ENCODE measurements at regions not wholly inside any gene's neighbourhood (a gene's known extent, or its start where the extent isn't known, plus 50 kb on each side); places are given as distances from the start of the nearest gene placed in this dataset.
A peak's percentile ranks its signal among the peaks of the same experiment; 100 is the strongest.

- no peak overlapping the region for H3K4me3 ChIP-seq (ENCODE audit: low read depth, low read length)
- TF ChIP-seq, protein P1, sequence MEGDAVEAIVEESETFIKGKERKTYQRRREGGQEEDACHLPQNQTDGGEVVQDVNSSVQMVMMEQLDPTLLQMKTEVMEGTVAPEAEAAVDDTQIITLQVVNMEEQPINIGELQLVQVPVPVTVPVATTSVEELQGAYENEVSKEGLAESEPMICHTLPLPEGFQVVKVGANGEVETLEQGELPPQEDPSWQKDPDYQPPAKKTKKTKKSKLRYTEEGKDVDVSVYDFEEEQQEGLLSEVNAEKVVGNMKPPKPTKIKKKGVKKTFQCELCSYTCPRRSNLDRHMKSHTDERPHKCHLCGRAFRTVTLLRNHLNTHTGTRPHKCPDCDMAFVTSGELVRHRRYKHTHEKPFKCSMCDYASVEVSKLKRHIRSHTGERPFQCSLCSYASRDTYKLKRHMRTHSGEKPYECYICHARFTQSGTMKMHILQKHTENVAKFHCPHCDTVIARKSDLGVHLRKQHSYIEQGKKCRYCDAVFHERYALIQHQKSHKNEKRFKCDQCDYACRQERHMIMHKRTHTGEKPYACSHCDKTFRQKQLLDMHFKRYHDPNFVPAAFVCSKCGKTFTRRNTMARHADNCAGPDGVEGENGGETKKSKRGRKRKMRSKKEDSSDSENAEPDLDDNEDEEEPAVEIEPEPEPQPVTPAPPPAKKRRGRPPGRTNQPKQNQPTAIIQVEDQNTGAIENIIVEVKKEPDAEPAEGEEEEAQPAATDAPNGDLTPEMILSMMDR (IDR thresholded peaks at IDR 0.05; ENCODE audit: insufficient read depth, low read depth, low read length): no peak
- DNase-seq (ENCODE audit: low read depth): no peak
These were observed 171.4 kb upstream of the GPC6 start for GRCh38 chr13:93055233-93055632.

DNA sequence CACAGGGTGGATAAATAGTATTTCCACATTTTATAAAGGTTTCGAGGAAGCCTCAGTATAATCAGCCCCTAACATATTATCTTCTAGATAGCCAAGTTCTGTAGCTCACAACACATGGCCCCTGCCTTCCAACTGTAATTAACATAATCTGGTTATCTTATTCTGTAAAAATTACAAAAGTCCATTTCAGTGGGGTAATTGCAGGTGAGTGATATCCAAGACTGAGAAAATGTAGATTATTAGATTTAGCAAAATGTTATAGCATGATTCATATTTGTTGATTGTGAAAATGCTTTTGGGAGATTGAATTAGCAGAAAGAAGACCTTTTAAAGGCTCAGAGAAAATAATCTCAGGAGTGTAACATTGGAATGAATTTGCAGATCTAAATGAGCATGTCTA lies 168.3 kb upstream of the GPC6 start:
- TF ChIP-seq, protein P1 (IDR thresholded peaks at IDR 0.05; ENCODE audit: insufficient read depth, low read depth, low read length): no peak
- no peak overlapping the region for H3K4me3 ChIP-seq (ENCODE audit: low read depth, low read length)
- DNase-seq (ENCODE audit: low read depth): no peak

GRCh38 chr13:93060144-93060543 lies 166.5 kb upstream of the GPC6 start:
- H3K4me3 ChIP-seq (ENCODE audit: low read depth, low read length): no peak overlapping the region
- TF ChIP-seq, protein P1 (IDR thresholded peaks at IDR 0.05; ENCODE audit: insufficient read depth, low read depth, low read length): no peak
- no peak for DNase-seq (ENCODE audit: low read depth)

DNA sequence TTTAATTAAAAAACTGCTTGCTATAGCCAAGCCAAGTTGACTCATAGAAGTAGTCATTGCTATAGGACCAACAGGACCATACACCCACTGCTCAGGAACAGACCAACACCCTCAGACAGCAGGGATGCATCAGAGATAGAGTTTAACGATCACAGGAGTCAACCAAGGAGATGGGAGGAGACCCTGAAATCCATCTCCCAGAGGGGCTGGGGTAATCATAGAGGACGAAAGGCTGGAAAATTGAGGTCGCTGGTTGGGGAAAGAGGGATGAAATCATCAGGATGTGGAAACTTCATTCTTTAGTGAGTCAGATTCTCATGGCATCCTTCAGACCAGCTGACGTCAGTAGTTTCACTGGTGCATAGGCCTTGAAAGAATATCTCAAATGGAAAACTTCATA lies 160.4 kb upstream of the GPC6 start:
- no peak overlapping the region for H3K4me3 ChIP-seq (ENCODE audit: low read depth, low read length)
- DNase-seq (ENCODE audit: low read depth): peak; percentile 71
- TF ChIP-seq, protein P1 (IDR thresholded peaks at IDR 0.05; ENCODE audit: insufficient read depth, low read depth, low read length): no peak

GRCh38 chr13:93079294-93079693 lies 147.3 kb upstream of the GPC6 start:
- TF ChIP-seq, protein P1 (IDR thresholded peaks at IDR 0.05; ENCODE audit: insufficient read depth, low read depth, low read length): no peak
- H3K4me3 ChIP-seq (ENCODE audit: low read depth, low read length): no peak overlapping the region
- DNase-seq (ENCODE audit: low read depth): peak; percentile 18

DNA sequence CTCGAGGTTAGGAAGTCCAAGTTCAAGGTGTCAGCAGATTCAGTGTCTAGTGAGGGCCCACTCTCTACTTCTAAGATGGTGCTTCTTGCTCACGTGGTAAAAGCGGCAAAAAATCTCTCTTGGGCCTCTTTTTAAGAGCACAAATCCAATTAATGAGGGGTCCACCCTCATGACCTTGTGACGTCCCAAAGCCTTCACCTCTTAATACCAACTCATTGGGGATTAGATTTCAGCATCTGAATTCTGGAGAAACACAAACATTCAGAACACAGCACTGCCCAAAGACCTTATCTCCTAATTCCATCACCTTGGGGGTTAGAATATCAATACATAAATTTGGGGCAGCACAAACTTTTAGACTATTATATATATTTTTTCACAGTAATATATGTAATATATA lies 146.4 kb upstream of the GPC6 start:
- no peak overlapping the region for H3K4me3 ChIP-seq (ENCODE audit: low read depth, low read length)

GRCh38 chr13:93080587-93080986 lies 146.0 kb upstream of the GPC6 start:
- DNase-seq (ENCODE audit: low read depth): no peak
- TF ChIP-seq, protein P1 (IDR thresholded peaks at IDR 0.05; ENCODE audit: insufficient read depth, low read depth, low read length): no peak
- no peak overlapping the region for H3K4me3 ChIP-seq (ENCODE audit: low read depth, low read length)

More for the DNA sequence above, 146.4 kb upstream of the GPC6 start:
- DNase-seq (ENCODE audit: low read depth): no peak
- TF ChIP-seq, protein P1 (IDR thresholded peaks at IDR 0.05; ENCODE audit: insufficient read depth, low read depth, low read length): no peak

Measured in fibroblast of villous mesenchyme (primary cell).